HG02973 (cell line): ENCODE measurements at regions not wholly inside any gene's neighbourhood (a gene's known extent, or its start where the extent isn't known, plus 50 kb on each side); places are given as distances from the start of the nearest gene placed in this dataset.
"Not testable (repeated sequence)": the region's sequence is repeated elsewhere in the genome, so short reads cannot be mapped to it uniquely, and the experiment has no call there.

Experiments used
- ATAC-seq: cut with Tn5 transposase; IDR thresholded peaks from one replicate; pipeline ENCODE4 v1.9.1; 2021; ENCODE audit warnings: moderate library complexity; ENCODE audit not compliant: unreplicated experiment

DNA sequence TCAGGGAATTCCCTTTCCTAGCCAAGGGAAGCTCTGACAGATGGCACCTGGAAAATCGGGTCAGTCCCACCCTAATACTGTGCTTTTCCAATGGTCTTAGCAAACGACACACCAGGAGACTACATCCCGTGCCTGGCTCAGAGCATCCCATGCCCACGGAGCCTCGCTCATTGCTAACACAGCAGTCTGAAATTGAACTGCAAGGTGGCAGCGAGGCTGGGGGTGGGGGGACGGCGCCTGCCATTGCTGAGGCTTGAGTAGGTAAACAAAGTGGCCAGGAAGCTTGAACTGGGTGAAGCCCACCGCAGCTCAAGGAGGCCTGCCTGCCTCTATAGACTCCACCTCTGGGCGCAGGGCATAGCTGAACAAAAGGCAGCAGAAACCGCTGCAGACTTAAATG lies 279.5 kb upstream of the LUZP2 start:
- not testable (repeated sequence) for ATAC-seq

DNA sequence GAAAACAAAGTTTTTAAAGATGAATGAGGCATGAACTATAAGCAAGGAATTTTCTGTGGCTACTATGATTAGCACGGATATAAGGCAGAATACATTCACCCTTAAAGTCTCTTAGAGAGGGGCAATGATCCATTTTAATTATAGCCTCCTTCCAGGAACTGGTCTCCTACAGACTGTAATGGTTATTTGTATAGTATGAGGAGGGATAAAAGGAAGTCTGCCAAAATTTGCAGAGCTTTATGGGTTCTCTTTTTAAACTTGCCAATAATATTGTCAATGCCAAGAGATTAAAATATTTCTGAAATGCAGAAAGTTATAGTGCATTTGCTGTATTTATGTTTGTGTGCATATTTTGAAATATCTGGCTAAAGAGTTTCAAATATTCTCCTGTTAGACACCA lies 271.4 kb upstream of the LUZP2 start:
- ATAC-seq, result no peak

DNA sequence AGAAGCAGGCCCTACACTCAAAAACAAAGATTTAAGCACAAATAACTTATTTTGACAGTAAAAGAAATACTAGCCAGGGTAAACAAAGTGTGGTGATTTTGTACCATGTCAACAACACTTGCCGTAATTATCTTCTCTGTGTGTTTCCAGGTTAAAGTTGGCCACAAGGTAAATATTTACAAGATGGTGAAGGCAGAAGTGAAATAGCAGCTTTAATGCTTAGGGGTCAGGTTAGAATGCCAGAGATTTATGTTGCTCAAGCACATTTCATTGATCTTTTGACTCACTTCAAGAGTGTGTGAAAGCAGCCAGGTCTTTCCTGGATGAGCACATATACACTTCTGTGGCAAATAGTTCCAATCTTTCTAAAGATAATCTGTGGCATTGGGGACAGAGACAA lies 270.2 kb upstream of the LUZP2 start:
- no peak for ATAC-seq

DNA sequence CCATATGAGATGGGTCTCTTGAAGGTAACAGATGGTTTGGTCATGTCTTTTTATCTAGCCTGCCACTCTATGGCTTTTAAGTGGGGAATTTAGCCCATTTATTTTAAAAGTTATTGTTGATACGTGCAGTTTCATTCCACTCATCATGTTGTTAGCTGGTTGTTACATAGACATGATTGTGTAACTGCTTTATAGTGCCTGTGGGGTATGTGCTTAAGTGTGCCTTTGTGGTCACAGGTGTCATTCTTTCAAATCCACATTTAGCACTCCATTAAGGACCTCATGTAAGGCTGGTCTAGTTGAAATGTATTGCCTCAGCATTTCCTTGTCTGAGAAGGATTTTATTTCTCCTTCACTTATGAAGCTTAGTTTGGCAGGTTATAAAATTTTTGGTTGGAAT lies 263.8 kb upstream of the LUZP2 start:
- ATAC-seq, result no peak

DNA sequence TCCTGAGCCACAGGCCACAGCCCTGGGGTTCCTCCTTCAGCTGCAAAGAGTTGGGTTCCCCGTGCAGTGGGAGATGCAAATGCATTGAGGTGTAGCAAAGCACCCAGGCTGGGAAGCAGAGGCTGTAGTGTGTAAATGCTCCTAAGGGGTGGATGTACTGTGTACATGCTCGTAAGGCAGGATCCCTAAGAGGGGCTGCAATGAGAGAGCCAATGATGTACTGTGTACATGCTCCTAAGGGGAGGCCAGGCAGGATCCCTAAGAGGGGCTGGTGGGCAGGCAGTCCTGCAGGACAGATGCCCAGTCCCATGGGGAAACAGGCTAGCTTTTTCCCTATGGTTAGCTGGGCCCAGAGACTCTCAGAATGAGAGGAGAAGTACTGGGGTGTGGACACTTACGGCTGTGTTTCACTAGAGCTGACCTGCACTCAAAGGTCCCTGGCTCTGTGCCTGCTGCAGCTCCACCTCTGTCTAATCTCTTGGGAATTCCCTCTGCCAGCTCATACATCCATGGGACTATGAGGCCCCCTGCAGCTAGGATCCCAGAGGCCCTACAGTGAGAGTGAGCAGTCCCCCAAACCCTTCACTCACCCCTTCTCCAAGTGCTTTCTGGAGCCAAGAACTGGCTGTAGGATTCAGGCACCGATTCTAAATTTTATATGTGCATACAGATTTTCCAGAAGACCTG lies 261.9 kb upstream of the LUZP2 start:
- no peak for ATAC-seq

DNA sequence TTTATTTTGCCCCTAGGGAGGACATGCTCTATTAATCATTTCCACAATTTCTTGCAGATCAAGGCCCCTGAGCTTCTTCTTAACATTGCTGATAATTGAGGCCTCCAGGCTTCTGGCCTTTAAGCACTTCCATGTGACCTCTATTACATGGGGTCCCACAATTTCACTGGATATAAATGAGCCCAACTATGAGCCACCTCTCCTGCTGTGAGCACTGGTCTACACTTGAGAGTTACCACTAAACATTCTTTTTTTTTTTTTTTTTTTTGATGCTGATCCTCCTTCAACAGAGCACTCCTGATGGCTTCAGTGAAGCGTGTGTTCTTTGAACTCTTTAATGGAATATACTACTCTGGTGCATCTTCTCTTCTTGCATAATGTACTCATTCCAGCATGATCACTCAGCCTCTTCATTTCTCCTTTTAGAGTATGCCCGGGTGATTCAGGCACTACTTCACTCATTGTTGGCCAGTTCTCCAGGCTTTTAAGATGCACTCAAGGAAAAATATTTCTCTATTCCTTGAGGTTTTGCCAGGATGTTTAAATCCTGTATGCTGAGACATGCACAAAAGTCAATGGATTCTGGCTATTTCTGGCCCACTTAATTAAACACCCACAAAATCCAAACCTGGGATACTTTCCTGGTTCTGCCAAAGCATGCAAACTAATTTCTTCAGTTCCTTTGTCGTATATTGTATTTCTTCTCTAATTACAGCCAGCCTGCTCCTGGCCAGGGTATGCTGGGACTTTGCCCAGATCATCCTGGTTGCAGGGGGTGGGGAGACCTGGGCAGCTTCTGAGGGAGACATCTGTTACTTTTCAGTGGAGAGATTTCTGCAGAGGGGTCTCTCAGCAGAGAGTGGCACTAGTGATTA lies 257.8 kb upstream of the LUZP2 start:
- no peak for ATAC-seq

DNA sequence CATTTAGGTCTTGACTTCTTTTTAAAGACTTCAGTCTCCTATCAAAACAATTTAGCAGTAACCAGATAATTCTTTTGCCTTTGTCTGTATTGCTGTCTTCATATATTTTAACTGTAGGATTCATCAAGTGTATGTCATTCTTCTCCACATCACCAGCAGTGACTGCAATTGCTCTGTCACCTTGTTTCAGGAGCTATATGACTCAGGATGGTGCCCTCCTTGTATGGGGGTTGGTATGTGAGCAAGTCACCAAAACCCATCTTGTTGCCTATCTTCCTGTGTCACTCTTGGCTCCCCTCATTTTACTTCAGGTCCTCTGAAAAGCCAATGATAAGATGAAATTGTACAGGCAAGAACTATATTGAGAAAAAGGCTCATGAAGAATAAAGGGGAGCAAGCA lies 256.9 kb upstream of the LUZP2 start:
- ATAC-seq, result no peak

DNA sequence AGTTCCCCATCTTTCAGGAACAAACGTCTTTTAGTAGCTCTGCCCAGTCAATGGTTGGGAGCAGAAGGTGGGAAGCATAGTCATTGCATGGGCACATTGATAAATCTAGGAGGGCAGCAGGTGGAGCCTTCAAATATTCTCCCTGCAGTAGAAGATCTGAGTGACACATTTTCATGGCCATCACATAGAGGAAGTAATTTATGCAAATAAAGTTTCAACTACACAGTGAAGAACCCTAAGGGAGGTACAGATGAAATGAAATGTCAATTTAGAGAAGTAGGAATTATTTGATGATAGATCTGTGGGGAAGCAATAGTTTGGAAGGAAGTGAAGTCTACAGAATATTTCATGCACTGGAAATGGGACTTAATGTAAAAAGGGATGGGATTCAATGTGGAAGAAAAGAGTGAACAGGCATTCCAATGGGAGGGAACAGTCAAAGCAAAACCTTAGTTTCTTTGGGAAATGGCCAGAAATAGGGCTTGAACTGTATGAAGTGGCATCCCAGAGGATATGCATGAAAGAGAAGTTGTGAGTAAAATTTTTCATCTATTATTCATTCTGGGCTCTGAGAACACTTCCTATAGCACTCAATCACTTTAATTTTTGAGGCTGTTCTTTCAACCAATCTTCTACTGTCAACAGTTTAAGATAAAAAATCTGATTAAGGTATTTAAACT lies 256.2 kb upstream of the LUZP2 start:
- no peak for ATAC-seq

DNA sequence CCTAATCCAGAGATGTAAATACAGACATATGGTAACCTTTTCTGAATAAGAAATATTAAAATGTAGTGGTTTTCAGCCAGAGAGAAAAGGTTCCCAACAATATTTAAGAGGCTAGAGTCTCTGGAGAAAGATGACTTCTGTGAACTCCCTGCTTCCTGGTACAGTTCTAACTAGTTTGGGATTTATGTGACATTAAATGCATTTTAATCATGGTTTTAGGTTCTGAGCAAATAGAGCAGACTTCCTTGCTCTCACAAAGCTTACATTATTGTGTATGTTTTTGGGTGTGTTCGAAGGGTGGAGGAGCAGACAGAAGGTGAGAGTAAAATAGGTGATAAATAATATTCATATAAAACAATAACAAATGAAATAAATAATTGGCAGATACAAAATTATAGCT lies 250.1 kb upstream of the LUZP2 start:
- no peak for ATAC-seq

DNA sequence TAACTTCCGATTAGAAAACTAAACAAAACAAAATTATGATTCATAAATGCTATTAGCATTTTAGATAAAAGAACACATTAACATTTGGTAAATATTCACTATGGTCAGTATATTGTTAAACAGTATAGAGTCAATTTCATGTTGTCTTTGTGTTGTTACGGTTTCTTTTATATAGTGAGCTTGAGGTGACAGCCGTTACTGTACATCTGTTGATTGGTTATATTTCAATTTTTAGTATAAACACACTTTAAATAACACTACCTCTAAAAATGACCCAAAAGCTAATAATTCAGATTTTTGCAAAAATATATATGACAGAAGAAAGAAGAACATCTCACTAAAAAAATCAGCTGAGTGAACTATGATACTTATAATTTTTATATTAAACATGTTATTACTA lies 249.0 kb upstream of the LUZP2 start:
- ATAC-seq, result no peak

DNA sequence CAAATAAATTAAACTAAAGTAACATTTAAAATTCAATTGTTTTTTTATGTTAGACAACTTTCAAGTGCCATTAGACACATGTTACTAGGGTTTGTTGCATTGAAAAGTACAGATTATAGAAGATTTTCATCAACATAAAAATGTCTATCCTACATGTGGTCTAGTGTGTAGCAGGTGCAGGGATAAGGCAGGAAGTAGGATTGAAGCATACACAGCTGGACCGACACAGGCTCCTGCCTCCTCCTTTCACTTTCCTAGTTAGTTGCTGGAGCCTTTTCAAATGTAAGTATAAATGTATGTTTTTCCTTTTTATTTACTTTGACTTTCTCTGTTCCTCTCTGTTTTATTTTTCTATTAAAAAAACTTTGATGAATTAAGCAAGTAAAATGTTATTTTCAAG lies 246.9 kb upstream of the LUZP2 start:
- no peak for ATAC-seq

DNA sequence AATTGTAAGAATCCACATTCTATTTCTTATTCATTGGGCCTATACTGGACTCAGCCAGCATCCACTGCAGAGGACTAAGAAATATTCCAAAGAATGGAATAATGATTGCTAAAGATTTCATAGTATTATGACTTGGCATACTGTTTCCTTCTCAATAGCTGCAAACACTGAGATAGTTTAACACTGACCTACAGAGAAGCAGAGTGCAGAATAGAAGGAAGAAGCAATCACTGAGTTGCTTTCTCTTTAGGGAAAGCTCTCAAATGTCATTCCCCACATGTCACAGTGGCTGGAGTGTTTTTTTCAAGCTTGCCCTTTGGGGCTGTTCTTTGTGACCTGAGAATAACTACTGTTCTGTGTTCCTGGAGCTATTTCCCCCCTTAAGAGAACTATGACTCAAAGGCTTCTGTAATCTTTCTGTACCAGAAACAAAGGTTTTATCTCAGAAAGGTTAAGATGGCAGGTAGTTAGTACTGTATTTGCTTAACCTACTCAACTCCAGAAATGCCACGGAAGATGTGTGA lies 243.6 kb upstream of the LUZP2 start:
- ATAC-seq, result no peak

DNA sequence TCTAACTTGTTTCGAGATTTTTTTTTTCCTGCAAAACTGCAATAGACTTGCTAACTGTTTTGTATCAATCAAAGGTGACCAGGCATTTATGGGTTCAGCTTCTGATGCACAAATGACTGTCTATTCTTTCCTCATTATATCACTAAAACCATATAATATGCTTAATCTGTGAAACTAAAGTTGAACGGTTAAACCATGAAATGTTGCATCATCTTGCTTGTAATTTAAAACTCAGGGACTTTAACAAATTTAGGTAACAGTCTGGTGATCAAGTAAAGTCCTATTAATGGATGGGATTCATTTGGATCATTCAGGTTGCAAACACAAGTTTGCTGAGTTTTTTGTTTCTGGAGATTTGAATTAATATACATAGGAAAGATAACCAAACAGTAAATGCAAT lies 232.0 kb upstream of the LUZP2 start:
- no peak for ATAC-seq

DNA sequence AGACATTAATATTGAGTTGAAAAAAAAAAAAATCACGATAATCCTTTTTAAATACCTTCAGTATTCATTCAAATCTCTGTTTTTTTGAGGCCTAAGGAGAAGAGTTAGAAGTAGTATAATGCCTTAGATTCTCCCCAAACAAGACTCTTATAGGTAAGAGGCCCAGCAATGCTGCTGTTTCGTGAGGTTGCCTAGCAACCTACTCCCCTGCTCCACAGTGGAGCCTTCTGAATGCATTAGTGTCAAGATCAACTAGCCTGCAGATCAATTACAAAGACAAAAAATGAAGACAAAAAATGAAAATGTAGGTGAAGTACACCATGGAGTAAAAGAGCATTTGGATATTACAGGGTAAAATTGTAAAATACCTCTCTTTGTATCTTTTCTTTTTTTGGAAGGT lies 229.8 kb upstream of the LUZP2 start:
- ATAC-seq, result no peak

DNA sequence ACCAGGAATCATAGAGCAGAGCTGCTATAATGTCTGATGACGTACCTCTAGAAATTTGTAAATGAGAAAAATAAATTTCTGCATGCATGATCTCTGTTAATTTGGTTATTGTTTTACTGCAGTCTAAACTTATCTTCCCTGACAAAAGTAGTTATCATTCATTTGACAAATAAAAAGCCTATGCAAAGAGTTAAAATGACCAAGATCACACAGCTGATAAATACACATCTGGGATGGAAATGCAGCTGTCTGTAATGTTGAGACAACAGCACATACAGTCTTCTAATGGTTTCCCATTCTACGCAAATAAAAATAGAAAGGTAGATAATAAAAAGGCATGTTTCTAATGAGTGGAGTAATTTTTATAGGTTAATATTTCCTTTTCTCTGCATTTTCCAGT lies 225.1 kb upstream of the LUZP2 start:
- no peak for ATAC-seq

DNA sequence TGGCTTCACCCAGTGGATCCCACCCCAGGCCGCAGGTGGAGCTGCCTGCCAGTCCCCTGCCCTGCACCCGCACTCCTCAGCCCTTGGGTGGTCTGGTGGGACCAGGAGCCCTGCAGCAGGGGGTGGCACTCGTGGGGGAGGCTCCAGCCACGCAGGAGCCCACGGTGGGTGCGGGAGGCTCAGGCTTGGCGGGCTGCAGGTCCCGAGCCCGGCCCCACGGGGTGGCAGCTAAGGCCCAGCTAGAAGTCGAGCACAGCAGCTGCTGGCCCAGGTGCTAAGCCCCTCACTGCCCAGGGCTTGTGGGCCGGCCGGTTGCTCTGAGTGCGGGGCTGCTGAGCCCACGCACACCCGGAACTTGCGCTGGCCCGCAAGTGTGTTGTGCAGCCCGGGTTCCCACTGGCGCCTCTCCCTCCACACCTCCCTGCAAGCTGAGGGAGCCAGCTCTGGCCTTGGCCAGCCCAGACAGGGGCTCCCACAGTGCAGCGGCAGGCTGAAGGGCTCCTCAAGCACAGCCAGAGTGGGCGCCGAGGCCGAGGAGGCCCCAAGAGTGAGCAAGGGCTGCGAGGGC lies 222.6 kb upstream of the LUZP2 start:
- ATAC-seq, result not testable (repeated sequence)

DNA sequence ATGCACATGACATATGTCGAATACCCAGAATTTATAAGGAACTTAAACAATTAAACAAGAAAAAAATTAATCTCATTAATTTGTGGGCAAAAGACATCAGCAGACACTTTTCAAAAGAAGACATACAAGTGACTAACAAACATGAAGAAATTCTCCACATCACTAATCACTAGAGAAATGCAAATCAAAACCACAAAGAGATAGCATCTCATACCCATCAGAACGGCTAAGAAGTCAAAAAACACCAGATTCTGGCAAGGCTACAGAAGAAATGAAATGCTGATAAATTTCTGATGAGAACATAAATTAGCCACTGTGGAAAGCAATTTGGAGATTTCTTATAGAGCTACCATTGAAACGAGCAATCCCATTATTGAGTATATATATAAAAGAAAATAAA lies 210.6 kb upstream of the LUZP2 start:
- no peak for ATAC-seq

DNA sequence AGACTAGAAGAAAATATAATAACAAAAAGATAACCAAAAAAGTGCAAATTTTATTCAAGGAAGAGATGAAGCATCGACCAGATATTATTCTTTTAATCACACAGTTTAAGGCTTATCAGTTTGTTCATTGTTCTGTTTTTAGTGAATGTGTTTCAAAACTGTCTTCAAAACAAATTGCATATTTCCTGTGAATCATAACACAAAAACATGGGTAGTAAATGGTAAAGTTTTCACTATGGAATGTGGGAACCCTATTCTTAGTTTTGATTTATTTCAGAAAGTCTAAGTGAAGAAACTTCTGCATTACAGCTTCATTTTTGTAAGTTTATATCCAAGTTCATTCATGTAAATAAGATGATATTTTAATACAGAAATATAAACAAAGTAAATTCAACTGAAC lies 207.6 kb upstream of the LUZP2 start:
- ATAC-seq, result no peak

DNA sequence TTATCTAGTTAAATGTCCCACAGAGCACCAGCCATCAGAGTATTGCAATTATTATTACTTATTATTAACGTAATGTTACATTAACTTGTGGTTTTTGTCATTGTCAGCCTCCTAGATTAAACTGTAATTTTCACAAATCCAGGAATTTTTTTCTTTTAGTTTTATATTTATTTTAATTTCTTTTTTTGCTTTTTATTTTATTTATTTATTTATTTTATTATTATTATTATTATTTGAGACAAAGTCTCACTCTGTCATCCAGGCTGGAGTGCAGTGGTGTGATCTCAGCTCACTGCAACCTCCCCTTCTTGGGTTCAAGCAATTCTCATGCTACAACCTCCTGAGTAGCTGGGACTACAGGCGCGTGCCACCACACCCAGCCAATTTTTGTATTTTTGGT lies 202.9 kb upstream of the LUZP2 start:
- no peak for ATAC-seq

DNA sequence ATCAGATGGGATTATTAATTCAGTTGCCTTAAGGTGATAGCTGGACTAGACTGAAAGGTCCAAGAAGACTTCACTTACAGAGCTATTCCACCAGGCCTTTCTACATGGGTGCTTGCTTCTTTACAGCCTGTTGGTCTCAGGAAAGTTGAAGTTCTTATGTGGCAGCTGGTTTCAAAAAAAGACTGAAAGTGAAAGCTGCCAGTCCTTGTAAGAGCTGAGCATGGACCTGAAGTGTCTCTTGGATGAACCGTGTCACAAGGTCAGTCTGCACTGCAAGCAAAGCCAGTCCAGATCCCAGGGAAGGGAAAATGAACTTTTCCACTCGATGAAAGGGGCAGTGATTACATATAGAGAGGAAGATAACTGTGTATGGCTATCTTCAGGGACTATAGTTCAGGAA lies 201.5 kb upstream of the LUZP2 start:
- ATAC-seq, result no peak

DNA sequence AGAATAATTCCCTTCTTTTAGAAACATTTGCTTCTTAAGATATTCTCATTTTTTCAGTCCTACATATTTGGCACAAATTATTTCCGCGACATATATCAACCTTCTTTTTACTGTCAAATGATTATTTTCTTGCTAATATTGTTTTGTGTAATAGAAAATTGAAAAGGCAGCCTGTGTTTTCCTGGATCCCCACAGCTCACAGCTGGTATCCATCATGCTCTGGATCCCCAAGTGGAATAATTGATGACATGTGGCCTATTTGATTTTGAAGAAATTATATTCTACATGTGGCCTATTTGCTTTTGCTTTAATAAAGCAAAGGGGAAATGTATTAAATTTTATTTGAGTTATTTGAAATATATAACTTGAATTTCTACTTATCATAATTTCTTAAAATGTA lies 199.4 kb upstream of the LUZP2 start:
- ATAC-seq, result no peak
